Iris pigment epithelial cell (primary cell): ENCODE measurements at regions not wholly inside any gene's neighbourhood (a gene's known extent, or its start where the extent isn't known, plus 50 kb on each side); places are given as distances from the start of the nearest gene placed in this dataset.

Source experiments
- DNase-seq: peaks from one replicate; pipeline ENCODE4 v3.0.0-alpha.2; 2011; ENCODE audit warnings: low read depth

- peak; percentile 20 for DNase-seq
These were observed 117.5 kb downstream of the ASCL4 start for GRCh38 chr12:107891967-107892366.

- no peak for DNase-seq
These were observed 120.1 kb downstream of the ASCL4 start for GRCh38 chr12:107894589-107894988.

GRCh38 chr12:107895966-107896365 lies 121.5 kb downstream of the ASCL4 start:
- DNase-seq, result no peak

DNA sequence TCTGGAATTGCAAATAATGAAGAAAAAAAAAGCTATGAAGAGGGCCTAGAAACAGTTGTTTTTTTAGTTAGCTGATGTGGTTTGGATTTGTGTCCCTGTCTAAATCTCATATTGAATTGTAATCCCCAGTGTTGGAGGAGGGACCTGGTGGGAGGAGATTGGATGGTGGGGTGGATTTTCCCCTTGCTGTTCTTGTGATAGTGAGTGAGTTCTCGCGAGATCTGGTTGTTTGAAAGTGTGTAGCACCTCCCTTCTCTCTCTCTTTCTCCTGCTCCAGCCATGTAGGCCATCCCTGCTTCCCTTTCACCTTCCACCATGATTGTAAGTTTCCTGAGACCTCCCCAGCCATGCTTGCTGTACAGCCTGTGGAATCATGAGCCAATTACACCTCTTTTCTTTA lies 126.1 kb downstream of the ASCL4 start:
- no peak for DNase-seq

DNA sequence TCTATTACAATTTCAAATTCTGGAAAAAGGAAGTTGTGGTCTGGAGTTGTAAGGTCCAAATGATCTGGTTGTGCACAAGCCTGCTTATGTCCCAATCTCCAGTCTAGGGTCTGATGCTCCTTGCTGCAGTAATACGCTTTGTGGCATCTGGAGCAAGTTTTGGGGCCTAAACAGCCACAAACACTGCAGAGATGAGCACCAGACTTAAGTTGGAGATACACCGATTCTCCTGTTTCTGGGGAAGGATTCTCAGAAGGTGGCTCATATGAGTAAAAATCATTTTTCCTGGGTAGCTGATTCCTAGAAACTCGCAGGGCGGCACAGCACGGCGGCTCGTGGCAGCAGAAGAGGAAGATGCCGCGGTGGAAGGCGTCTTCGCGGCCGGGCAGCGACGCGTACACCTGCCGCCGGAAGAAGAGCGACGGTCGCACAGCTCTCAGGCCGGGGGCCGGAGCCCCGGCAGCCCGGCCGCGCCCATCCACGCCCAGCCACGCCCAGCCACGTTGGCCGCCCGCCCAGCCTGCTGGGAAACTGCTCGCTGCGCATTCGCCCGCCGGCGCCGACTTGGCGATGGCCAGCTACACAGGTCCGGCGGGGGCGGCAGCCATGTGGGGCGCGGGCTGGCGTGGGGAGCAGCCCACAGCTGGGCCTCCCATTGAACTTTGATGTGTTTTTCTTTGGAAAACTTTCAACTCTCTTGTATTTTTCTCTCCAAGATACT lies 129.0 kb downstream of the ASCL4 start:
- DNase-seq, result peak; percentile 31

DNA sequence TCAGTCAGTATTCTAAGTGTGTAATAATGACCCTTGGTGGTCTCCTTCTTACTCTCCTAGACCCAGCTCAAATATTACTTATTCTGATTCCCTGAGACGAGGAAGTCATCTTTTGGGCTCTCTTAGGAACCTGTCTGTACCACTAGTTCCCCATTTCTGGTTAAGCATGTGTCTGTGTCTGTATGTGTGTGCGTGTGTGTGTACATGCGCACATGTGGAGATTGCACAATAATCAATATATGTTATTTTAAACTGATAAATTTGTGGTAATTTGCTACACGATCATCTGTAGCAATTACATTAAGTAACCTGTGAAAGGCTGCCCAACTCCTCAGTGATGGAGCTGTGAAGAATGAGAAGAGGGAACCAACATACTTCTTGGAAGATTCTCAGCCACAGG lies 132.2 kb downstream of the ASCL4 start:
- no peak for DNase-seq

- peak; percentile 7 for DNase-seq
These were observed 138.0 kb downstream of the ASCL4 start for GRCh38 chr12:107912421-107913004.

GRCh38 chr12:107914460-107914977 lies 140.0 kb downstream of the ASCL4 start:
- DNase-seq, result no peak

DNA sequence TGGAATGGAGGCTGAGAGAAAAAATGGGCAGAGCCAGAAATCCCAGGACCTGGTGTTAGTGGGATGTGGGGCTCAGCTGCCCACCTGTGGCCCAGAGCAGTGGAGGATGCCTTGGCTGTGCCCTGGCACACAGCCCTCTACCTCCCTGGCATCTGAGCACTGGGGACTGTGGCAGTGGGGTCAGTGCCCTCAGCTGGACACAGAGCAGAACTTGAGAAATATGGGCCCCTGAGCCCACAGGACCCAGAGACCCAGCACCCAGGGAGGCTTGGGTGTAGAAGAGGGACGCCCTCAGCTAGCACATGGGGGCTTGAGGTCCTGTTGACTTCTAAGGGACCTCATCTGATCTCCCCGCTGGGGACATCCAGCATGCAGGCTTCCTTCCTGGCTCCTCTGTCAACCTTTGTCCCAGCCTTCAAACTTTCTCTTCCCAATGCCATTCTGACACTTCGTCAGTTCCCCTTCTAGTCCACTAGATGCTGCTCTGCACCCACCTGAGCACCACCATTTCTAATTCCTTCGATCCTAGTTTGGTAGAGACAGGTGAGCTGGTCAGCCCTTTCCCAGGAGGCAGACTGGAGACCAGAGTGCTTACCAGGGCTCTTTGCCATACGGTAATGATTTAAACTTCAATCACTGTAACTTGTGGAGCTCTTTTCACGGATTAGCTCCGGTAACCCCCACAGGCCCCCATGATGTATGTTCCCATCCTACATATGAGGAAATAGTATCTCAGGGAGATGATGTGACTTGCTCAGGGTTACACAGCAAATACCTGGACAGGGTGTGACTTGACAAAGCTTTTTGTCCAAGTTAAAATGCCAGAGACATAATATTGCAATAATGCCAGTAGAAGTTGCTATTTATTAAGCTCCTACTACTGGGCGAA lies 143.7 kb downstream of the ASCL4 start:
- DNase-seq, result peak; percentile 13

DNA sequence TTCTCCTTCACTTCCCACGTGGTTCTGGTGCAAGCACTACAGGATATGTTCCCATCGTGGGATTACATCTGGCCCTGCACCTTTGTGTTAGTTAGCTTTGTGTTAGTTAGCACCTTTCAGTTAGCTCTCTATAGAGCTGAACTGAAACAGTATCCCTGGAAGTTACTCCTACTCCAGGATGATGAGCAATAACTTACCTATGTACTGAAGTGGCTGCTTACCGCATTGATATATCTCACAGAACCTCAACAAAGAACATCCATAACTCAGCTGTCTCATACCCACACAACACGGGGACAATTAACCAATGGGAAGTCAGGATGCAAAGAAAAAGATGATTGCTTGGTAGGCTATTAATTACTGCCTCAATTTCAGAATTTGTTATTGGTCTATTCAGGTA lies 146.6 kb downstream of the ASCL4 start:
- no peak for DNase-seq

DNA sequence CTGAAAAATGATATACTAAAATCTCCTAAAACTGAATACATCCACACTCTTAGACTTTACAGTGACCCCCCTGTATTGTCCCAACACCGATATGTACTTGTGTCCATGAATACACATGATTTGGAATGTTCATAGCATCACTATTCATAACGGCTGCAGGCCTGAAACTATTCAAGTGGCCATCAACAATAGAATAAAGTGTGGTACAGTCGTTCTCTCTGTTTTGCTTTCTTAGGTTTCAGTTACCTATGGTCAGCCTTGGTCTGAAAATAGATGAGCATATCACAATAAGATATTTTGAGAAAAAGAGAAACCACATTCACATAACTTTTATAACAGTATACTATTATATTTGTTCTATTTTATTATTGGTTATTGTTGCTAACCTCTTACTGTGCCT lies 150.6 kb downstream of the ASCL4 start:
- no peak for DNase-seq

DNA sequence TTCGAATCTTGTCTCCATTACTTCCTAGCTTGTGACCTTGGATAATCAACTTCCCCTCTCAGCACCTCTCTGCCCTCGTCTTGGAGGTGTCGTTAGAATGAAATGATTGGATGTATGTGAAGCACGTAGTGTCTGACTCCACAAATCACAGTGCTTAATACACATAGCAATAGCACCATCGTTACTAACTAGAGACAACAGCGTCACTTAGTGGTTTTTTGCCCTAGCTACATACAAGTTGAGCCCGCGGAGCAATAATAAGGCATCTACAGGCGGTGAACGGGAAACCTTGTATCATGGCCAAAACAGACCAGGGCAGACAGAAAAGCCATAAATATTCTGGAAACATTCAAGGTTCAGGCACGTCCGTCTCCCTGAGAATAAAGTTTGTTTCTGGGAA lies 154.9 kb downstream of the ASCL4 start:
- DNase-seq, result peak; percentile 31

GRCh38 chr12:107931761-107932160 lies 157.3 kb downstream of the ASCL4 start:
- no peak for DNase-seq

- no peak for DNase-seq
These were observed 163.9 kb downstream of the ASCL4 start for GRCh38 chr12:107938446-107938845.

DNA sequence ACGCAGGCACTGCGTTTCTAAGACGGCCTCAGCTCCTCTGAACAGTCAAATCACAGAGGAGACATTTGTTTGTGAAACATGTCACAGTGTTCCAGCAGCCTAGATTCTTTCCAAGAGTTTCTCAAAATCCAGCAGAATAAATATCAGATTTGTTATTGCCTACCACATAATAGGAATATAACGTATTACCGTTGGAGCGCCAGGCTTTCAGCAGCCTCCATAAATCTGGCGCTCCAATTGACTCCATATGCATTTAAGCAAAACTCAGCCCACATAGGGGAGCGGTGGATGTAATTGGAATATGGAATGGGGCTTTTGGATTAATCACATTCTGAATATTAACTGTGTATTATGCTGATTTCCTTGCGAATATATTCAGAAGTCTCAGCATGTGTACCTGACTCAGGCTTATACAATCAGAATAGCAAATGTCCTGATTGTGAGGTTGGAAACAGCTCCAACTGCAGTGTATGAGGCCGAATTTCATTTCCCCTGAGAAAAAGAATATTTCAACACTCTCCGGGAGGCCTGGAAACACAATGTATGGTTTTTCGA lies 174.0 kb downstream of the ASCL4 start:
- no peak for DNase-seq

DNA sequence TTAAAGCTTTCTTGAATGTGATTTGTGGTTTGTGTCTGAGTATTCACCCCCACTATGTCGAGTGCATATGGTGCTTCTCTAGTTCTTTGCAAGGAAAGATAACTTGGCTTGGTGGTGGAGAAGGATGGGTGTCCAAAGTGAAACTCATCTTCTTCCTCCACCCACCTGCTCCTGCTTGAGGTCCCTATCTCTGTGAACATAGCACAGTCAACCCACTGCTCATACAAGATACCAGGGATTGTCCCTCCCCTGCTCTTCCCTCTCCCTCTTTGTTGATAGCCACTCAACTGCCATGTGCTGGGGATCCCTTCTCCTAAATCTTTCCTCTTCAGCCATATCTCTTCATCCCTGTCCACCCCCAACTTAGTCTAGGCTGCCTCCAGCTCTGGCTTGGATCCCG lies 176.5 kb downstream of the ASCL4 start:
- DNase-seq, result no peak

DNA sequence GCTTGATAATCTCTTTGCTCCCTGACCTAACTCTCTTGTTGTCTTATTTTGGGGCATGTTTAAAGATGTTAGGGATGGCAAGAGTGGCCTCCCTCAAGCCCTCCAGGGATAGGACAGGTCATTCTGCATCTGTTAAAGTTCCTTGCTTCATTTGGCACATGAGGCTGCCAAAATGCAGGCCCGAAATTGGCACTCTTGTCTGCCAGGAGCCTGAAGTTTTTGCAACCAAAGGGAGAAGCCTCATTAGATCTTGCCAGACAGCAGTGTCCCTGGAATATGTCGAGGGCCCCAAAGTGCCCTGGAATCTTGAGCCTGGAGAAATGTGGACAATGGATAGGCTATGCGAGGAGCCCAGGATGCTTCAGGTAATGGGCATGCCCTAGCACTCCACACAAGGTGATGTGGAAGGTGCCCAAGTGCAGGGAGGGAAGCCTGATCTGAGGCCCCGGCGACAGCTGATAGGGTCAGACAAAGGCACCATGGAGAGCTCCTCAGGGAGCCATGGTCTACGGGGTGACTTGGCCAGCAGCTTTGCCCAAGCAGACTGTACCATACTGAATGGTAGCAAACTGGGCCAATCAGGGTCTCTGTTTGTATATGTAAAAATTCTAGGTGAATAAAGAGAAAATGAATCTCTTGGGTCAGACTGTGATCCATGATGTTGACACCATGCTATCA lies 173.0 kb upstream of the WSCD2 start:
- no peak for DNase-seq

DNA sequence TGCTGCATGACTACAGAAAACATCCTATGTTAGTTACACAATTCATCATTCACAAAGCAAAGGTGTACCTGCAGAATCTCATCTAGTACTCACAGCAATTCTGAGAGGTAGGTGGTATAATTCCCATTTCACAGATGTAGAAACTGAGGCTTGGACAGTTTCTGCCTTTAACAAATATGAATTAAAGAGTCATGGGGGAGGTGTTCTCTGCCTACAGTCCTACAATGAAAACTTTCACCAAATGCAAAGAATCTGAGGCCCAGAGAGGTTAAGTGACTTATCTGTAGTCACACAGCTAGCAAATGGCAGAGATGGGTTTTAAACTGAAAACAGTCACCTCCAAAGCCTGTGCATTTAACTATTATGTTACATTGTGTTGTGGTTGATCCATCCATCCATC lies 171.6 kb upstream of the WSCD2 start:
- no peak for DNase-seq

DNA sequence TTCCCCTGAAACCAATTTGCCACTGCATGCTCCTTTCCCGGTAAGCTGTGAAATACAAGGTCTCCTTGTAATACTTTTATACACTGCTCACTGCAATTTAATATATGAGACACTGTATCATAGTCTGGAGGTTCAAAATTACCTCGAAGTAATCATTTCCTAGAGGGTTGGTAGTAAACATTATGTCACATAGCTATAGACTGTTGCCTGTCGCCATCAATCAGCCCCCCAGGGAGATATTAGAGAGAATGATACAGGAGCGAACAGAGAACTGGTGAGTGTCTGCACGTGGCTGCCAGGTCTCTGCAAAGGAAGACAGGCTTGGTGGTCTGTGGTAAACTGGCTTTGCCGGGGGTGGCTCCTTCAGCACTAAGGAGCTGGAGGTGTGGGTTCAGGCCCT lies 165.5 kb upstream of the WSCD2 start:
- no peak for DNase-seq

GRCh38 chr12:107967170-107967569 lies 161.9 kb upstream of the WSCD2 start:
- DNase-seq, result no peak

DNA sequence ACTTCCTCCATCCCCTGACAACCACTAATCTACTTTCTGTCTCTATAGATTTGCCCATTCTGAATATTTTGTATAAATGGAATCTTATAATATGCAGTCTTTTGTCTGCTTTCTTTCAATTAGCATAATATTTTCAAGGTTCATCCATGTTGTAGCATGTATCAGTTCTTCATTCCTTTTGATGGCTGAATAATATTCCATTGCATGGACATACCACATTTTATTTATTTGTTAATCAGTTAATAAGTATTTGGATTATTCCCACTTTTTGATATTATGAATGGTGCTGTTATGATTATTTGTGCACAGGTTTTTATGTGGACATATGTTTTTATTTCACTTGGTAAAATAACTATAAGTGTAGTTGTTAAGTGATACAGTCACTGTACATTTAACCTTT lies 155.1 kb upstream of the WSCD2 start:
- no peak for DNase-seq

DNA sequence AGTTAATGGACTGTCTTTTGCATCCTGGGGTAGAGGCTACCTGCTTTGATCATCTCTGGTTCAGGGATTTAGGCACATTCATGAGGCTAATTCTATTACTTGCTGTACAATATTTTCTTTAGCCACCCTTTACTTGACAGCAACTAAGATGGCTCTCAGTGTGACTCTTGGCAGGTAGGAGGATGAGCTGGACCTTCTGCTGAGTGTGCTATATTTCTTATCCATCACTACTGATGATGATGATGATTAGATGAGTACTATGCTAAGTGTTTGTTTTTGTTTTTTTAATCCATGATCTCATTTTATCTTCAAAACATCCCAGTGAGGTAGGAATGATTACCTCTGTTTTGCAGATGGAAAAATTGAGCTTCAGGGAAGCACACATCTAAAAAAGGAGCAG lies 152.8 kb upstream of the WSCD2 start:
- no peak for DNase-seq
